ENCODE measurements at regions not wholly inside any gene's neighbourhood (a gene's known extent, or its start where the extent isn't known, plus 50 kb on each side); places are given as distances from the start of the nearest gene placed in this dataset.

- no peak for TF ChIP-seq CTCF (IDR thresholded peaks at IDR 0.05 in 2 of 3, conservative IDR thresholded peaks at IDR 0.05 in 1 of 3; ENCODE audit: borderline replicate concordance in 1 of 3, insufficient read depth in 1 of 3, low read depth in 2 of 3, low read length in 2 of 3)
- TF ChIP-seq SIN3A (IDR thresholded peaks at IDR 0.05; ENCODE audit: low read depth): no peak
- TF ChIP-seq ZBTB33 (IDR thresholded peaks at IDR 0.05; ENCODE audit: extremely low read depth, insufficient replicate concordance, low read length): no peak
These were observed 466.4 kb upstream of the CWC22 start for GRCh38 chr2:180473456-180473855.
